Activated CD8-positive, alpha-beta memory T cell treated with anti-CD3 and anti-CD28 coated beads for 48 hours (primary cell): ENCODE measurements at regions not wholly inside any gene's neighbourhood (a gene's known extent, or its start where the extent isn't known, plus 50 kb on each side); places are given as distances from the start of the nearest gene placed in this dataset.
"Not testable (repeated sequence)": the region's sequence is repeated elsewhere in the genome, so short reads cannot be mapped to it uniquely, and the experiment has no call there.

Experiments
- DNase-seq, 3 experiments: peaks; one replicate each; pipeline ENCODE4 v3.0.0-alpha.2; 2020; ENCODE audit warnings: low read depth in 2 of 3, low spot score in 2 of 3

DNA sequence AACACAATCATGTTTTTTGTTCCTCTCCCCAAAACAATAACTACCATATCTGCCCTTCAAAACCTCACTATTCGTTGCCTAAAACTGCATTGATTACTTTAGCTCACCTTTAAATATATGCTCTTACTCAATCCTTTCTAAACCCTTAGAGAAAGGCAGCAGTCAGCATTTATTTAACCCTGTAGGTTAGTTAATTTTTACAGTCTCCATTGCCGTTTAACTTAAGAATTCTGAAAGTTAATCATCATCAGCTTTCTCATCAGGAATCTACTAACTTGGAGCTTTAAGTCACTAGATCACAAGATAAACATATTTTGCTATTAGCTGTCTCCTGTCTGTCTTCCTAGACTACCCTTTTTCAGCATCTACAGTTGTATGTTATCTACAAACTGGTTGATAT, 991.9 kb downstream of the EPHA7 start:
- no peak for DNase-seq

DNA sequence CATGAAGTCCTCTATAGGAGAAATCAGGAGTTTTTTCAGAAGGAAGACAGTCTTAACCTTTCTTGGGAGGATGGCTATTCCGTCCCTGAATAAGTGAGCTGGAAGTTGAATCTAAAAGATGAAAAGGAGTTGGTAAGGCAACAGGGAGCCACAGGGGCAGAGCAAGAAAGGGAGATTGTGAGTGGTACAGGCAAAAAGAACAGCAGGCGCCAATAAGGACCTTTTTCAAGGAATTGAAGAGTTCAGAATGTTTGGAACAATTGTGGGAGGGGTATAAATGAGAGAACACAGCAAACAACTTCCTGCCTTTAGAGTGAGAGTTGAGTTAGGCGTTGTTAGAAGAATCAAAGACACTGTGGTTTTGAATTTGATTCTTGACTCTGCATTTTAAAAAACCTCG, 1003.7 kb downstream of the EPHA7 start:
- DNase-seq = no peak

DNA sequence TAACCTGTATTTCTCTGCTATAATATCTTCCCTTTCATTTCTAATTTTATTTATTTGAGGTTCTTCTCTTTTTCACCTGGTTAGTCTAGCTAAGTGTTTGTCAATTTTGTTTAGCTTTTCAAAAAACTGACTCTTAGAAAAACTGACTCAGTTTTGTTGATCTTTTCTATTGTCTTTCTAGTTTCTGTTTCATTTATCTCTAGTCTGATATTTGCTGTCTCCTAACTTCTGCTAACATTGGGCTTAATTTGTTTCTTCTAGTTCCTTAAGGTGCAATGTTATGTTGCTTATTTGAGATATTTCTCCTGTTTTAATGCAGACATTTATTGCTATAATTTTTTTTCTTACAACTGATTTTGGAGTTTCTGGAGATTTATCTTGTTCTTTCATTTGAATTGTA, 1011.0 kb downstream of the EPHA7 start:
- no peak for DNase-seq

DNA sequence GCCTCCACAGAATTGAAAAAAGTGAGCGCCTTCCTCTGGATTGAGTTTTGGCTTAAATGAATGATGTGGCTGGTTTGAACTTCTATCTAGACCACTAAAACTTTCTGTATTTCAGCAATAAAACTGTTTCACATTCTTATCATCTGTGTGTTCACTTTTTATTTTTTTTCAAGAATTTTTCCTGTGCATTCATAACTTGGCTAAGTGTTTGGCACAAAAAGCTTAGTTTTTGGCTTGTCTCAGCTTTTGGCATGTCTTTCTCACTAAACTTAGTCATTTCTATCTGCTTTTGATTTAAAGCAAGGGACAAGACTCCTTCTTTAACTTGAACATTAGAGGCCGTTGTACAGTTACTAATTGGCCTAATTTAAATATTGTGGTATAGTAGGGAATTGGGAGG, 1015.1 kb downstream of the EPHA7 start:
- DNase-seq = no peak

DNA sequence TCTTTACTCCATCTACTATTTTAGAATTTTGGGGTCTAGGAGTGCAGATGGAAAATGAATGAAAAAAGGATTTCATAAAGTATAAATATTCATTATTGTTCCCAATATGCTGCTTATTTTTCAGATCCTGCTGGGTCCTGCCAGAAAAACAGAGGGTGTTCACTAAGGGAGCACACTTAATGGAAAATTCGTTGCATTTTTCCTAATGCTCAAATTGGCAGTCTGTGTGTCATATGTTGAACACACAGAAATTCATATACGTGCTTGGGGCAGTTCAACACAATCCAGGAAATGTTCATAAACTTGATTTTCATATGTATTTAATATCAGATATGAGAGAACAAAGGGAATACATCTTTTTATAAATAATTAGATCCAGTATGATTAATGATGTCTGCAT, 1019.4 kb downstream of the EPHA7 start:
- DNase-seq = no peak

DNA sequence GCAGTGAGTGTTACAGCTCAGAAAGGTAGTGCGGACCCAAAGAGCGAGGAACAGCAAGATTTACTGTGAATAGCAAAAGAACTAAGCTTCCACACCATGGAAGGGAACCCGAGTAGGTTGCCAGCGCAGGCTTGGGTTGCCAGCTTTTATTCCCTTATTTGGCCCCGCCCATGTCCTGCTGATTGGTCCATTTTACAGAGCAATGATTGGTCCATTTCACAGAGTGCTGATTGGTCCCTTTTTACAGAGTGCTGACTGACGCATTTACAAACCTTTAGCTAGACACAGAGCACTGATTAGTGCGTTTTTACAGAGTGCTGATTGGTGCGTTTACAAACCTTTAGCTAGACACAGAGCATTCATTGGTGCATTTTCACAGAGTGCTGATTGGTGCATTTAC, 1030.7 kb downstream of the EPHA7 start:
- not testable (repeated sequence) for DNase-seq

DNA sequence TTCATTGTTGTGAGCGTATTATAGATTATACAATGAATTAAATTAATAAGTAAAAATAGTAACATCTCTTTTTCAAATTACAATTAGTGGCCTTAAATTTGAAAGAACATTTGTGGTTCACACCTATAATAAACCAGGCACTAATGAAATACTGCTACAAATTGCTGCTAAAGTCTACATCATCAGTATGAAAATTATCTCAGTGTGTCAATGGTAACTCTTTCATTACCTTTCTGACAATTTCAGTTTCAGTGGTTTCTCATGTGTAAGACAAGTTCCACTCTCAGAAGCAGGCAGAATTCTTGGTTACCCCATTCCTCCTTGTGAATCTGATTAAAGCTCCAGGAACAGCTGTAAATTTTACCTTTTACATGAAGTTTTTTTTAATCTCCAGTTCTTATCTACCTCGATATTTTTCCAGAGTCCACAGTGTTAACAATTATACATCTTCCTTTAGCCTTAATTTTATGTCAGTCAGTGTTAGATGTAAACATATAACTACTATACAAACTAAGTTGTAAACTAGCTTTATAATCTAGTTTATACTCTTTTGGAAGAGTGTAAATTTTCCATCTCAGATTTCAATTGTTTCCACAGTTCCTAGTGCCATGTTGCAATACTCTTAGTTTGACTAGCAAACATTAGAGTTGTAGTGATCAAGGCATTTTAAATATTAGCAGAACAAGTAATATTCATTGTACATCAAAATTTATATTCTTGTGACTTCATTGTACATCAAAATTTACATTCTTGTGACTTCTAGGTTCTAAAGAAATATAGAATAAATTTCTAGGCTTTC, 1038.4 kb downstream of the EPHA7 start:
- DNase-seq = no peak

DNA sequence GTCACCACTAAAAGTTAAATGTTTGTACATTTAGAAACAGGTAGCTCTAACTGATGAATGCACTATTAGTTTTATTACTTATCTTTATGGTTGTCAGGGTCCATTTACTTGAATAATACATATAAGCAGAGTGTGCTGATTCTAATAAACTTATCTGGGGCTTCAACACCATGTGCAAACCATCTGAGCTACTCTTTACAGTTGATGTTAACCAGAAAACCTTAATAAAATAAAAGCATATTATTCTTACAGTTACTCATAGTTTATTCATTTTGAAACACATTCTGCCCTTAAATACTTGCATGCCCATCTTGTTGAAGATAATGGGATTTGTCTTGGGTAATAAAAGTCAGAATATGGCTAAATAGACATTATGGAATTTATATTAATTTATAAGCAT, 1042.2 kb downstream of the EPHA7 start:
- DNase-seq = no peak

DNA sequence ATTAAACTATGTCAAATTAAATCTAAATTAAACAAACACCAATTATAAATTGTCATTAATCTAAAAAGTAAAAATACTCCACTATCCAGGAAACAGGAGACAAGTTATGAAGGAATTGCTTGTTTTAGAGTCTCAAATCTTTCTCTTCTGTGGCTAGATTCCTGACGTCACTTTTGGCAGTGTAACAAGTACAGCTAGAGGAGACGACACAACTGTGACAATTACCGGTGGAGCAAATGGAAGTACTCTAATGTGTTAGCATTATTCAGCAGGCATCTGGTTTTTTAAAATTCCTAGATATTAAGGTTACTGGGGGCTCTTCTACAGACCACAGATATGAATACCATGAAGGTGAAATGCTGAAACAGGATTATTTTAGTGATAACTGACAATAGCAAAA, 1042.7 kb downstream of the EPHA7 start:
- DNase-seq = no peak

DNA sequence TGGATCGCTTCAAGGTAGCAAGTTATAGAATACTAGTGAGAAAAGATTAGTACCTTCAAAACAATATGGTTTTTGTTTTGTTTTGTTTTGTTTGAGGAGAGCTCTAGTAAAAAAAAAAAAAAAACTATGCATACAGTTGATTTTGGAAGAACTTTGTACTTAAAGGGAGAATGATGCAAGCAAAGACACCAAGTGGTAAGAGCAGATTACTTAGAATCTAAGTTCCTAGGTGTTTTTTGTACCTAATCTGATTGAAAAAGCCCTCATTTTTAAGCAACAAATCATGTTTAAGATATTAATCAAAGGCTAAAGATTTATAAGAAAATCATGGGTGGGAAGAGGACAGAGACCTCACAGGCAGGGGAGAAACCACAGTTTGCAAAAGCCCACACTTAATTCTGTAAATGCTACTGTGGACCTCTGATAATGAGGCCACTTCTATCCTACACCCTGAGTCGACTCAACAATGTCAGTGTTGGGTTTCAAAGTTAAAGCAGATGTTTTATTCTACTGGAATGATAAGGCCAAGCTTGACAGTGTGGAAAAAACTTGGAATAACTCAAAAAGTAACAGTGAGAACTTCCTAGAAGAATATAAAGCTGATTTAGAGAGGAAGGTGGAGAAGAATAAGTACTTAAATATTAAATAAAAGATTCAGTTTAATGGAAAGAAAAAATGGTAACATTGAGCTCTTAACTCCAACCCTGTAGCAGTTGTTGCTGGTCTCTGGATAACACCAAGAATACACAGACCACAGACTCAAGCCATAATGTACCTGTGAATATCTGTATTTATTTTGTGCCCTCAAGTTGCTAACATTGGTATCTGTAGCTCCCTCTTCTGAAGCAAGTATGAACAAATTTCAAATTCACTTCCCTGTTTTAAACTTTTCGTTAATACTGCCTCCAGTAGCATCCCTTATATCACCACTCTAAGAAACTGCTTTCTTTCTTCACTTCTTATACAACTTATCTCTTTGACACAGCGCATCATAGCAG, 1047.8 kb downstream of the EPHA7 start:
- DNase-seq = no peak

DNA sequence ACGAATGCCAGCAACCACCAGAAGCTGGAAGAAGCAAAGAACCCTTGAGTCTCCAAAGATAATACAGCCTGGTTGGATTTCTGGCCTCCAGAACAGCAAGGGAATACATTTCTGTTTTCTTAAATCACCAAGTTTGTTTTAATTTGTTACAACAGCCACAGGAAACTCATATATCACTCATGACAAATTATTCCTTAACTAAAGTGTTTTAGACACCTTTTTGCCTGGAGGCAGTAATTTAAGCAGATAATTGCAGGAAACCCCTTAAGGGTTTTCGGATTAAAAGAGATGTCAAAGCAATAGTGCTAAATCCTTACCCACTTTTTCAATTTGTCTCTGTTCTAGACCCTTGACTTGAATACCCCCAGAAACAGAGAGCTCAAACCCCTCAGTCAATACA, 1050.0 kb downstream of the EPHA7 start:
- DNase-seq = no peak

DNA sequence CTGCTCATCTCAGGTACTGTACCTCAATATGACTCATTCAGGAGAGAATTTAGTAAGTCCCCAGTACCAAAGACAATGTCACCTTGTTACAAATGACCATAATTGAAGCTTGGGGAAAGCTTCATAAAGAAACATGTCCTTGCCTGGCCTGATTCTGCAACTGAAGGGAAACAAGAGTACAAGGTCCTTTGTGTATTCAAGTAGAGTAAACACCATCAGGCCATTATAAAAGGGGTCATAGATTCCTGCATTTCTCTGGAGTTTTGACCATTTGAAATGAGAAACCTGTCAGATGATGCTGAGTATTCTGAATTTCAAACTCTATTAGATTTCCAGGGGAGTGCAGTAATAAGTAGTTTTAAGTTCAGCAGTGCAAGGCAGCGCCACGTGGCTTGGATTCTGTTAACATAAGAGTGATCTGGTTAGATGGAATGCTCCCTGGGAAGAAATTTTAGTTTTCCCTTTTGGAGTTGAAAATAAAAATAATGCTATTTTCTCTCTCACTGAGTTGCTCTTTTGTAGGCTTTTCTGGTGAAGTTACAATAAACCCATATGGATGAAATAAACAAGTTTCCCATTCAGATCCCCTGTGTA, 1054.3 kb downstream of the EPHA7 start:
- DNase-seq = no peak

DNA sequence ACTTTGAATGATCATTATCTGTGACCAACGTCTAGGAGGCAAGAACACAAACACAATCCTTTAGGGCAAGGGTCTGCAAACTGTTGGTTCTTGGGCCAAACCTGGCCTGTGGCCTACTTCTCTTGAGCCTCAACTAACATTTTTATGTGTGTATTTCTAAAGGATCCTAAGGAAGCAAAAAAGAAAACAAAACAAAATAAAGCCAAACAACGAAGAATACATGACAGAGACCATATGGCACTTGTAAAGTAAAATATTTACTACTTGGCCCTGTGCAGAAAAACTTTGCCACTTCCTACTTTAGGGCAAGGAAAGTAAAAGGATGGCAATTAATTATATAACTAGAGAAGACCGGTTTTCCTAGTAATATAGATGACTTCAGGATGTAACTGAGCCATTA, 1056.2 kb downstream of the EPHA7 start:
- no peak for DNase-seq

DNA sequence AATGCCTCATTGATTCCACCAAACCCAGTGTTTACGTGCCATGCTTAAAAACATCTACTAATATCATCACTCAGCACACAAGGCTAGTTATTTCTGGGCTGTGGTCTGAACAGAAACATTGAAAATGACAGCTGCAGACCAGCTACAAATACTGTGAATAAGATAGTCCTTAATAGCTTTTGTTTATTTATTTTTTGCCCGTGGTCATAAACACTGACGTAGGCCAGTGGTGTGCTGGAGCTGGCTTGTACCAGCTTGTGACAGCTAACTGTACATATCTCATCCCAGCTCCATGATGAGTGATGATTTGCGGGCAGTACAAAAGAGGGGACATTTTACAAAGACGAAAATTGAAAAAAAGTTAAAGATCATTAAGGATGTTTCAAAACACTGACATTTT, 1057.0 kb downstream of the EPHA7 start:
- DNase-seq = no peak

DNA sequence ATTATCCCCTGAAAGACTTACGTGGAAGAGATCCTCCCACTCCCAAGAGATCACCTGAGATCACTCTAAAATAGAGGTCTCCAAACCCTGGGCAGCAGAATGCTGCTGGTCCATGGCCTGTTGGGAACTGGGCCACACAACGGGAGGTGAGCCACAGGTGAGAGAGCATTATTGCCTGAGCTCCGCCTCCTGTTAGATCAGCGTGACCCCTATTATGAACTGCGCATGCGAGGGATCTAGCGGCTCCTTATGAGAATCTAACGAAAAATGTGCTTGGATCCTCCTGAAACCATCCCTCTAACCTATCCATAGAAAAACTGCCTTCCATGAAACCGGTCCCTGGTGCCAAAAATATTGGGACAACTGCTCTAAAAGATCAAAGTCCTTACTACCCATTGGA, 1057.4 kb downstream of the EPHA7 start:
- no peak for DNase-seq

DNA sequence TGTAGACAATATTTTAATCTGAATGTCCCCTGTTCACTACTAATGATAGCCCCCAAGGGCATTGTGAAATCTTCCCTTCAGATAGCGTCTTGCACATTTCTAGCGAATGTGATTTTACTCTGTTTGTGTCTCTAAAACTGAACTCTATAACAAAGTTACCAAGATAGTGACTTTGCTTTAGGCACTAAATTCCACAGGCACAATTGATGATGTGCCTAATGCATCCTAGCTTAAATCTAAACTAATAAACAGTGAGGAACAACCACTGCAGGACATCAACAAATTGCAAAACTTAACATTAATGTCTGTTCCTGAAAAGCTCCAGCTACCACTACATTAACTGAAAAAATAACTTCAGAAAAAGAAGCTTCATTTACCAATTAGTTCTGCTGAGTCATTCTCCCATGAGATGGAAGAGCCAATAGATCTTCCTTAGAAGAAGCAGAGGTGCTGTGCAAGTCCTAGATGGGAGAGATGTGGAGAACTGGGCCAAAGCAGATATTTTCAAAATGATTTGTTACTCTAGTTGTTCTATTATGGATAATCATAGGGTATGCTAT, 1065.0 kb downstream of the EPHA7 start:
- no peak for DNase-seq

DNA sequence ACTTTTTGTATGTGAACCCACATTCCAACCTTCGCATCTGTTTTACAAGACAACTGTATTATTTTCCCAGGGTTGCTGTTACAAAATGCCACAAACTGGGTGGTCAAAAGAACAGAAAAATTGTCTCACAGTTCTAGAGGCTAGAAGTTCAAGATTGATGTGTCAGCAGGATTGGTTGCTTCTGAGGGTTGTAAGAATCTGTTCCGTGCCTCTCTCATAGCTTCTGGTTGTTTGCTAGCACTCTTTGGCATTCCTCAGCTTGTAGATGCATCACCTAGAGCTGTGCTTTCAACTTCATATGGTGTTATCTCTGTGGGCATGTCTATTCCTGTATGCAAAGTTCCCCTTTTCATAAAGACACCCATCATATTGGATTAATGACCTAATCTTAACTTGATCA, 1067.2 kb downstream of the EPHA7 start:
- DNase-seq = no peak

DNA sequence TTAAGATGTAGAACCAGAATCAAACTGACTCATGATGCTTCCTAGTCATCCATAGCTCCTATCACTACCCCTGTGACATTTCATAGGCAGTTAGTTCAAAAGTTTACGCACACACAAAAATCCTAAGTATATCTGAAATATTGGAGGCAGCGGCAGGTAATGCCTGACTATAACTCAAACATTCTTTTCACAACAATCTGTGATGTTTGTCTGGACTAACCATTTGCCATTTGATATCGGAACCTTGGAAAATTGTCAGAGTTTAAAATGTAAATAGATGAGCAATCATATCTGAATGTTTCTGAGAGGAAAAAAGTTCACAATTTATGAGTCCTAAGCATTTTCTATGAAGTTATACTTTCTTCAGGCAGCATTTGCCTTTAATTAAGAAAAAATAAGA, 1078.2 kb downstream of the EPHA7 start:
- DNase-seq = no peak

DNA sequence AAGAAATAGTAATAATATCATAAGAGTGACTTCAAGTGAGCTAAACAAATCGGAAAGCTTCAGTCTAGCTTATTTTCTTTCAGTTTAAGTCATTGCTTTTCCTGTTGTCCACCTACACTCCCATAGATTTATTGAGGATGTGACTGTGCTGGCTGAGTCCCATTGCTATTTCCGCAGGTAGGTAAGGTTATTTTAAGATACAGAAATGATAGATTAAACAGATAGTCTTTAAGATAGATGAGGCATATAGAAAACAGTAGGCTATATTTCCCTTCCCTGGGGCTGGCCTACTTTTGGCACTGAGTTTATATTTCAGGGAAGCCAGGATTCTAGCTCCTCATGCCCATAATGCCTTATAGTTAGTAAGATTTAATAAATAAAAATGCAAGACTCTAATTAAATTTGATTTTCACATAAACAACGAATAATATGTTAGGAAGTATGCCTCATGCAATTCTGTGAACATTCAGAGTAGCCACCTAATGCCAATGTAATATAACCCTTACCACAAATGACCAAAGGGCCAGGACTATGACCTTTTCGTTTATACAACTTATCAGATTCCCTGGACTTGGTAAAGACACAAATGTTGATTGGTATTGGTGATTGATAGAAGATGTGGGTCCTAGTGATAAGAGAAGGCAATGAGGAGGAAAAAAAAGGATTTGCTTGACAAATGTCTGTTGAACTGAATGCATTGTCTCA, 1079.3 kb downstream of the EPHA7 start:
- DNase-seq = no peak

DNA sequence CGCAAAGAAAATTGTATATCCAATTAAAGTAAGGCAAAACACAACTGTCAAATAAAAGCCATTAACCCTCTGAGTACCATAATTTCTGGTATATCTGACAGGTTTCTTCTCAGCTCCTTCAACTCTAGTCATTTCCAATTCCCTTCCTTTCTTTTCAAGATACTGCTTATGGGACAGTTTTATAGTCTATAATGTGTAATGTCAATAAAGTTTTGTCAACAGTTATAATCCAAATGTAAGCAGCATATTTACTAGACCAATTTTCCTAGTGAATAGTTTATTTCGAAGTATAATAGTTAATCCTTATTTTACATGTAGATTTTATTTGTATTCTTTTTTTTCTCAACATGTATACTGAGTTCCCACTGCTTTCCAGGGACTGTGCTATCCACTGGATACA, 1081.8 kb downstream of the EPHA7 start:
- DNase-seq = no peak
